SK-N-SH (cell line): ENCODE measurements at regions not wholly inside any gene's neighbourhood (a gene's known extent, or its start where the extent isn't known, plus 50 kb on each side); places are given as distances from the start of the nearest gene placed in this dataset.
"Not testable (repeated sequence)": the region's sequence is repeated elsewhere in the genome, so short reads cannot be mapped to it uniquely, and the experiment has no call there.

Experiments used
- CTCF ChIA-PET: fragments of 300-600, 350-600 bp; formaldehyde crosslinking; extraction: SDS; loops from one replicate; lab custom pipeline; 2021; lab: Yijun Ruan, JAX
- POLR2A ChIA-PET: fragments of 350-600 bp; sonication (Branson Sonifier 250); formaldehyde crosslinking; extraction: SDS; loops from one replicate; lab custom pipeline; 2020; ENCODE audit warnings: antibody characterized with exemption, inconsistent platforms; lab: Yijun Ruan, JAX
- DNase-seq: peaks from one replicate; pipeline ENCODE4 v3.0.0; 2012
- H2AFZ ChIP-seq: fragments of 200-600 bp; sonication (generic); 2 replicates; pipeline ENCODE4 v1.8.1; 2016; ENCODE audit warnings: antibody characterized with exemption, mild to moderate bottlenecking, low read depth
- H3F3A ChIP-seq: fragments of 200-600 bp; sonication (generic); replicated peaks from 2 replicates; pipeline ENCODE3; 2016; ENCODE audit warnings: antibody characterized with exemption, mild to moderate bottlenecking; ENCODE audit not compliant: insufficient read depth
- H3K27ac ChIP-seq, 2 experiments: fragments of 200-500 bp in 1 of 2; fragments of 200-600 bp in 1 of 2; sonication (Bioruptor generic) in 1 of 2; sonication (generic), shearing (Covaris generic) in 1 of 2; 2 replicates each; pipeline versions ENCODE4 v1.5.1 to v1.6.1; 2014 to 2016; ENCODE audit warnings: low read depth in 2 of 2, inconsistent platforms in 1 of 2, low read length in 1 of 2, mild to moderate bottlenecking in 1 of 2, mixed read lengths in 1 of 2
- H3K27me3 ChIP-seq: fragments of 200-600 bp; sonication (generic), shearing (Covaris generic); 2 replicates; pipeline ENCODE4 v1.6.1; 2016; ENCODE audit warnings: mixed run types; ENCODE audit not compliant: insufficient read depth
- H3K36me3 ChIP-seq, 2 experiments: fragments of 200-500 bp in 1 of 2; fragments of 200-600 bp in 1 of 2; sonication (Bioruptor generic) in 1 of 2; sonication (generic) in 1 of 2; replicated peaks in 1 of 2; 2 replicates each; pipeline versions ENCODE3 to v1.5.1; 2014 to 2016; ENCODE audit warnings: low read length in 1 of 2, mild to moderate bottlenecking in 1 of 2; ENCODE audit not compliant: insufficient read depth in 2 of 2, control insufficient read depth in 1 of 2
- H3K4me1 ChIP-seq, 2 experiments: fragments of 200-500 bp in 1 of 2; fragments of 200-600 bp in 1 of 2; sonication (Bioruptor generic) in 1 of 2; sonication (generic), shearing (Covaris generic) in 1 of 2; 2 replicates each; pipeline versions ENCODE4 v1.5.1 to v1.6.1; 2014 to 2016; ENCODE audit warnings: low read depth in 1 of 2, low read length in 1 of 2, mixed run types in 1 of 2; ENCODE audit not compliant: insufficient read depth in 2 of 2, control insufficient read depth in 1 of 2
- H3K4me2 ChIP-seq: fragments of 200-600 bp; sonication (generic), shearing (Covaris generic); 2 replicates; pipeline ENCODE4 v1.6.1; 2017; ENCODE audit warnings: mixed run types
- H3K4me3 ChIP-seq, 2 experiments: fragments of 200-500 bp in 1 of 2; fragments of 200-600 bp in 1 of 2; sonication (Bioruptor generic) in 1 of 2; sonication (generic), shearing (Covaris generic) in 1 of 2; 2 replicates each; pipeline versions ENCODE4 v1.5.1 to v1.8.1; 2014 to 2016; ENCODE audit warnings: low read depth in 2 of 2, inconsistent platforms in 1 of 2, low read length in 1 of 2, mild to moderate bottlenecking in 1 of 2, mixed read lengths in 1 of 2, moderate library complexity in 1 of 2
- H3K79me2 ChIP-seq: fragments of 200-600 bp; sonication (generic); 2 replicates; pipeline ENCODE4 v1.8.1; 2017; ENCODE audit warnings: mild to moderate bottlenecking; ENCODE audit not compliant: insufficient read depth
- H3K9ac ChIP-seq: fragments of 200-600 bp; sonication (generic); 2 replicates; pipeline ENCODE4 v1.6.1; 2017; ENCODE audit warnings: mixed run types
- H3K9me2 ChIP-seq: fragments of 200-600 bp; sonication (generic); 2 replicates; pipeline ENCODE4 v1.6.1; 2017; ENCODE audit warnings: mixed run types
- H3K9me3 ChIP-seq: fragments of 200-600 bp; sonication (generic); 2 replicates; pipeline ENCODE4 v1.6.1; 2017; ENCODE audit warnings: mixed run types, mild to moderate bottlenecking, moderate library complexity
- H4K20me1 ChIP-seq: fragments of 200-600 bp; sonication (generic); 2 replicates; pipeline ENCODE4 v1.6.1; 2017; ENCODE audit warnings: mild to moderate bottlenecking, mixed run types; ENCODE audit not compliant: insufficient read depth
- FOSL2 ChIP-seq: IDR thresholded peaks from 2 replicates; pipeline ENCODE4 v1.4.0; 2012; ENCODE audit warnings: low read depth, mild to moderate bottlenecking, moderate library complexity, borderline replicate concordance
- GABPA ChIP-seq: IDR thresholded peaks from 2 replicates; pipeline ENCODE4 v1.4.0; 2012; ENCODE audit warnings: low read depth, mild to moderate bottlenecking
- MEF2A ChIP-seq: IDR thresholded peaks from 2 replicates; pipeline ENCODE4 v1.4.0; 2012; ENCODE audit warnings: low read depth, borderline replicate concordance
- NRF1 ChIP-seq: IDR thresholded peaks from 2 replicates; pipeline ENCODE4 v1.6.1; 2012; ENCODE audit warnings: low read depth, mild to moderate bottlenecking, low read length
- RAD21 ChIP-seq: IDR thresholded peaks from 2 replicates; pipeline ENCODE4 v1.6.1; 2012; ENCODE audit warnings: mild to moderate bottlenecking, low read length
- RCOR1 ChIP-seq: fragments of 150-350 bp; IDR thresholded peaks from 2 replicates; pipeline ENCODE4 v1.6.1; 2017; ENCODE audit warnings: antibody characterized with exemption, low read length
- SMC3 ChIP-seq: IDR thresholded peaks from 2 replicates; pipeline ENCODE4 v1.6.1; 2012; ENCODE audit warnings: low read depth, low read length, improper control_type of control experiment
- TCF12 ChIP-seq: IDR thresholded peaks from 2 replicates; pipeline ENCODE4 v1.4.0; 2012
- USF2 ChIP-seq: fragments of 150-350 bp; IDR thresholded peaks from 2 replicates; pipeline ENCODE4 v1.6.1; 2017; ENCODE audit warnings: antibody characterized with exemption, low read length, low read depth, borderline replicate concordance
- ZBTB33 ChIP-seq: IDR thresholded peaks from 2 replicates; pipeline ENCODE4 v1.4.0; 2012; ENCODE audit warnings: low read depth, borderline replicate concordance
- WGBS: methylation state at CpG from one replicate; pipeline ENCODE4 v1.1.6; 2017; ENCODE audit warnings: low lambda C conversion rate; 5-methylcytosine and 5-hydroxymethylcytosine counted together
- TF ChIP-seq, protein P1 (sequence below): IDR thresholded peaks from 2 replicates; pipeline ENCODE4 v1.6.1; 2012; ENCODE audit warnings: mild to moderate bottlenecking, low read depth, low read length, moderate library complexity
- TF ChIP-seq, protein P2 (sequence below): IDR thresholded peaks from 2 replicates; pipeline ENCODE4 v1.4.0; 2012; ENCODE audit warnings: low read depth

DNA sequence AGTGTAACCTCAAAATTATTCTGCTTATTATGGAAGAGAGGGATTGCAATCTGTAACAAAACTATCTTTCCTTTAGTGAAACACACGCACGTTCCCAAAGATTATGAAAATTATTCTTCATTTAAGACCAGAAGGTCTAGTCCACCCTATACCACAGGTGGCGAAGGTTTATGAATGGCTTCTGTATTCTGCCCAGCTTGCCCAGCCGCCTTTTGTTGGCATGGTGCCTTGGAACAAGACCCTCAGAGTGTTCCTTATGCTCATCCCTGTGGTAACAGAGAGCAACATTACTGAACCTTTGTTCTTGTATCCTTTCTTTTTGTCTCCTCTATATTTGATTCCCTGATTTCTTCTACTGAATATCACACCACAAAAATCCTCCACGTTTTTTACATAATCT is 116.4 kb downstream of the FAR1 start:
- H3K4me3 ChIP-seq = no peak overlapping the region
- WGBS = 47% methylated on average over 5 of the region's 5 CpGs
- H3K9me2 ChIP-seq = no peaks in the 10 kb centered on the region
- no peaks in the 10 kb centered on the region for H3F3A ChIP-seq
- TF ChIP-seq MEF2A (no peak), RCOR1 (no peak), GABPA (no peak)
- H3K4me2 ChIP-seq = no peak overlapping the region
- no peak overlapping the region for H2AFZ ChIP-seq
- CTCF ChIA-PET = interaction anchor here (1.1 kb wide), 1 partner anchor 11 kb away, joined by 3 read pairs; no protein-coding TSS in a partner anchor
- H3K79me2 ChIP-seq = no peaks in the 10 kb centered on the region
- H3K27ac ChIP-seq = no peak overlapping the region
- H3K9me3 ChIP-seq = no peaks in the 10 kb centered on the region
- peaks cover 0 to 3% of the 10 kb centered on the region in 2 experiments; a peak in 1 of 4 replicates for H3K4me1 ChIP-seq
- POLR2A ChIA-PET = no interaction called here
- H4K20me1 ChIP-seq = no peaks in the 10 kb centered on the region
- no peak overlapping the region for H3K9ac ChIP-seq
- H3K36me3 ChIP-seq = no peaks in the 10 kb centered on the region
- H3K27me3 ChIP-seq = no peaks in the 10 kb centered on the region
- DNase-seq = no peak

DNA sequence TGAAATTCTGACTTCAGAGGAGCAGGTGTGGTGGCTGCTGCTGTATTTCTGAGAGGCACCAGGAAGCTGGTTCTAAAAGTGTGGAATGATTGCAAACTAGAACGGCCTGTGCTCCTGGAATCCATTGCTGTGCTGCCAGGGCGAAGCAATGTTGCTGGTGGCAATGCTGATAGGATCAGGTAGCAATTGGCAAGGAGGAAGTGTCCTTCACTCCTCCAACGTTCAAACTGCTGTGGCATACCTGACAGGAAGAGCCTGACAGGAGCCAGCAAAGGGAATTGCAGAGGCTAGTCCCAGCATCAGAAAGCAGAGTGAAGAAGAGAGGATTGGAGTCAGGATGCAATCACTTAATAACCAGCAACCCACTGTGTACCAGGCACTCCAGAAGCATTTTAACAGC is 118.2 kb downstream of the FAR1 start:
- H3F3A ChIP-seq = no peaks in the 10 kb centered on the region
- POLR2A ChIA-PET = no interaction called here
- CTCF ChIA-PET = interaction anchor here (1.0 to 6.2 kb wide), 2 partner anchors 14 to 463 kb away, joined by 4 to 27 read pairs; no protein-coding TSS in a partner anchor

GRCh38 chr11:13797616-13798015 is 129.1 kb downstream of the FAR1 start:
- H2AFZ ChIP-seq, H3K4me1 ChIP-seq, POLR2A ChIA-PET, H3K4me3 ChIP-seq, H3K27ac ChIP-seq, H3K27me3 ChIP-seq, H3K4me2 ChIP-seq, H3K36me3 ChIP-seq, H3F3A ChIP-seq, H3K9me2 ChIP-seq, H3K79me2 ChIP-seq, H4K20me1 ChIP-seq, H3K9ac ChIP-seq, CTCF ChIA-PET, DNase-seq, H3K9me3 ChIP-seq: not testable (repeated sequence)
- 0% methylated on average over 3 of the region's 3 CpGs for WGBS

More for the DNA sequence above, 118.2 kb downstream of the FAR1 start:
- no peaks in the 10 kb centered on the region for H3K79me2 ChIP-seq
- no peaks in the 10 kb centered on the region for H3K9me2 ChIP-seq
- no peak for DNase-seq
- H2AFZ ChIP-seq = no peak overlapping the region
- no peak overlapping the region for H3K4me3 ChIP-seq
- H3K27me3 ChIP-seq = no peaks in the 10 kb centered on the region
- H3K9ac ChIP-seq = no peak overlapping the region
- peaks cover 0 to 3% of the 10 kb centered on the region in 2 experiments; a peak in 1 of 4 replicates for H3K4me1 ChIP-seq
- H3K36me3 ChIP-seq = no peaks in the 10 kb centered on the region
- H3K9me3 ChIP-seq = no peaks in the 10 kb centered on the region
- H4K20me1 ChIP-seq = no peaks in the 10 kb centered on the region
- 5% methylated on average over 3 of the region's 3 CpGs for WGBS
- TF ChIP-seq ZBTB33 = no peak
- TF ChIP-seq, protein P1, sequence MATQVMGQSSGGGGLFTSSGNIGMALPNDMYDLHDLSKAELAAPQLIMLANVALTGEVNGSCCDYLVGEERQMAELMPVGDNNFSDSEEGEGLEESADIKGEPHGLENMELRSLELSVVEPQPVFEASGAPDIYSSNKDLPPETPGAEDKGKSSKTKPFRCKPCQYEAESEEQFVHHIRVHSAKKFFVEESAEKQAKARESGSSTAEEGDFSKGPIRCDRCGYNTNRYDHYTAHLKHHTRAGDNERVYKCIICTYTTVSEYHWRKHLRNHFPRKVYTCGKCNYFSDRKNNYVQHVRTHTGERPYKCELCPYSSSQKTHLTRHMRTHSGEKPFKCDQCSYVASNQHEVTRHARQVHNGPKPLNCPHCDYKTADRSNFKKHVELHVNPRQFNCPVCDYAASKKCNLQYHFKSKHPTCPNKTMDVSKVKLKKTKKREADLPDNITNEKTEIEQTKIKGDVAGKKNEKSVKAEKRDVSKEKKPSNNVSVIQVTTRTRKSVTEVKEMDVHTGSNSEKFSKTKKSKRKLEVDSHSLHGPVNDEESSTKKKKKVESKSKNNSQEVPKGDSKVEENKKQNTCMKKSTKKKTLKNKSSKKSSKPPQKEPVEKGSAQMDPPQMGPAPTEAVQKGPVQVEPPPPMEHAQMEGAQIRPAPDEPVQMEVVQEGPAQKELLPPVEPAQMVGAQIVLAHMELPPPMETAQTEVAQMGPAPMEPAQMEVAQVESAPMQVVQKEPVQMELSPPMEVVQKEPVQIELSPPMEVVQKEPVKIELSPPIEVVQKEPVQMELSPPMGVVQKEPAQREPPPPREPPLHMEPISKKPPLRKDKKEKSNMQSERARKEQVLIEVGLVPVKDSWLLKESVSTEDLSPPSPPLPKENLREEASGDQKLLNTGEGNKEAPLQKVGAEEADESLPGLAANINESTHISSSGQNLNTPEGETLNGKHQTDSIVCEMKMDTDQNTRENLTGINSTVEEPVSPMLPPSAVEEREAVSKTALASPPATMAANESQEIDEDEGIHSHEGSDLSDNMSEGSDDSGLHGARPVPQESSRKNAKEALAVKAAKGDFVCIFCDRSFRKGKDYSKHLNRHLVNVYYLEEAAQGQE = no peak
- no peak for TF ChIP-seq NRF1
- TF ChIP-seq, protein P2, sequence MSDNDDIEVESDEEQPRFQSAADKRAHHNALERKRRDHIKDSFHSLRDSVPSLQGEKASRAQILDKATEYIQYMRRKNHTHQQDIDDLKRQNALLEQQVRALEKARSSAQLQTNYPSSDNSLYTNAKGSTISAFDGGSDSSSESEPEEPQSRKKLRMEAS = no peak
- TF ChIP-seq SMC3 = no peak
- TF ChIP-seq RAD21 = no peak
- no peak for TF ChIP-seq USF2
- no peak for TF ChIP-seq TCF12
- no peak for TF ChIP-seq FOSL2
- H3K4me2 ChIP-seq = no peak overlapping the region
- no peak overlapping the region for H3K27ac ChIP-seq
